ENCODE measurements at regions not wholly inside any gene's neighbourhood (a gene's known extent, or its start where the extent isn't known, plus 50 kb on each side); places are given as distances from the start of the nearest gene placed in this dataset.

DNA sequence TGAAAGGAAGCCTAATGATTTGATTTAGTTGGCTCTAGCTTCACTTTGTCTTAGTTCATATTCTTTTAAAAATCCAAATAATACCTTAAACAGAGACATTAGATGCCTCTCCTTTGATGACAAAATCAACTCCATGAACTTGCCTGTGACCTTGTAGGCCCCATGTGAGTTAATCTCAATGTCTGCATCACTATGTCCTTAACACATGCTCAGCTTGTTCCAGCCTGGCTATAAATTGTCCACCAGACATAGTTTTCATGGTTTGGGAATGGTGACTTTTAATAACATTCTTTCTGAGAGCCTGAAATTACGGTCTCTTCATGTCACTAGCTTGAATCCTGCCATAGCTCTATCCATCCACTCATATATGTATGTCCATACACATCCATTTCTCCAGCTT, 656.3 kb upstream of the IGFBP3 start:
- Mint-ChIP-seq H3K27me3 (no peaks in the 10 kb centered on the region), H3K36me3 (no peaks in the 10 kb centered on the region), H3K4me3 (no peak overlapping the region), H3K27ac (no peak overlapping the region), H3K4me1 (no peaks in the 10 kb centered on the region), H3K9me3 (peaks cover 6 to 33% (median 14%) of the 10 kb centered on the region in 3 donors)
- WGBS (ENCODE audit: insufficient coverage): 50% methylated on average over 1 of the region's 1 CpG
- ATAC-seq (replicated peaks in 1 of 4): no peak
- Histone ChIP-seq H3K4me1 (ENCODE audit: control insufficient read depth in 1 of 2, extremely low read depth in 1 of 2, insufficient read depth in 2 of 2, low read length in 2 of 2) (no peaks in the 10 kb centered on the region), H3K27ac (ENCODE audit: low read length) (no peak overlapping the region), H3K9me3 (peaks cover 2% of the 10 kb centered on the region), H3K4me3 (ENCODE audit: control insufficient read depth in 1 of 2, extremely low read depth in 1 of 2, low read length in 1 of 2) (no peak overlapping the region), H3K27me3 (replicated peaks in 1 of 2; ENCODE audit: control insufficient read depth in 2 of 2, extremely low read depth in 1 of 2, insufficient read depth in 2 of 2, low read length in 1 of 2) (no peaks in the 10 kb centered on the region), H3K36me3 (ENCODE audit: control insufficient read depth in 2 of 2, extremely low read depth in 1 of 2, insufficient read depth in 1 of 2, low read length in 1 of 2) (no peaks in the 10 kb centered on the region)
- CTCF ChIA-PET: no interaction called here
- POLR2A ChIA-PET: no interaction called here
- no peak for DNase-seq

DNA sequence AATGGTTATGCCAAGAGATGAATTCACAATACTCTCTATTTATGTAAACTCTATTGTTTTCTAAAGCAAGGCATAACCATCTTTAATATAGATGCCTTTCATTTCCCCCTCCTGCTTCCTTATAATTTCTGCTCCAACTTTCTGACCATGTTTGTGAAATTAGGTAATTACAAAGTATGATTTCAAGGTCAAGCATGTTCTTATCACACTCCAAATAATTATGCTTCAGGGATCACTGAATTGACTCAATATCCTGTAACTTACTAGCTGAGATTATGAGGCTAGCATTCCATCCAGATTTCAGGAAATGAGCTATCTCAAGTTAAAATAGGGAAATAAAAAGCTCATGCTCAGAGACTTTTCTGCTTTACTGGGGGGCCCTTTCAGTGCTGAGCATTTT, 655.9 kb upstream of the IGFBP3 start:
- Histone ChIP-seq H3K27ac (ENCODE audit: low read length) (no peak overlapping the region), H3K9me3 (peaks cover 2% of the 10 kb centered on the region), H3K4me3 (ENCODE audit: control insufficient read depth in 1 of 2, extremely low read depth in 1 of 2, low read length in 1 of 2) (no peak overlapping the region), H3K36me3 (ENCODE audit: control insufficient read depth in 2 of 2, extremely low read depth in 1 of 2, insufficient read depth in 1 of 2, low read length in 1 of 2) (no peaks in the 10 kb centered on the region), H3K27me3 (replicated peaks in 1 of 2; ENCODE audit: control insufficient read depth in 2 of 2, extremely low read depth in 1 of 2, insufficient read depth in 2 of 2, low read length in 1 of 2) (no peaks in the 10 kb centered on the region), H3K4me1 (ENCODE audit: control insufficient read depth in 1 of 2, extremely low read depth in 1 of 2, insufficient read depth in 2 of 2, low read length in 2 of 2) (no peaks in the 10 kb centered on the region)
- ATAC-seq (replicated peaks in 1 of 4) (no peak), DNase-seq (no peak)
- Mint-ChIP-seq H3K36me3 (no peaks in the 10 kb centered on the region), H3K9me3 (peaks cover 6 to 37% (median 18%) of the 10 kb centered on the region in 3 donors), H3K4me1 (no peaks in the 10 kb centered on the region), H3K27me3 (no peaks in the 10 kb centered on the region), H3K4me3 (no peak overlapping the region), H3K27ac (no peak overlapping the region)
- POLR2A ChIA-PET: no interaction called here
- CTCF ChIA-PET: no interaction called here

DNA sequence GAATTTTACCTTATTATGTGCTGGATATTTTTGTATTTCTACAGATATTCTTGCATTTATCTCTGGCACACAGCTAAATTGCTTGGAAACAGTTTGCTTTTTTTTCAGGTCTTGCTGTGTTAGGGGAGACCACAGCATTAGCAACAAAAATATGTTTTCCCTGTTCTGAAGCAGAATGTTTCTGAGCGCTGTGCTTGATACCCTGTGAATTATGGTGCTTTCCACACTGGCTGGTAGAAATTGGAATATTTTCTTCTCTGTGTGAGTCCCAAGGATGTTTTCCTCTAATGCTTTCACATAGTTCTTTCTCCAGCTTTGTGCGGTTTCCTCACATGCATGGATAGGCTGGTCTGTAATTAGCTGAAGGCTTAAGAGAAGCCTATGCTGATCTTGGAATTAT, 651.6 kb upstream of the IGFBP3 start:
- Mint-ChIP-seq H3K36me3 (no peaks in the 10 kb centered on the region), H3K4me3 (no peak overlapping the region), H3K9me3 (peaks cover 6 to 29% (median 16%) of the 10 kb centered on the region in 3 donors), H3K4me1 (no peaks in the 10 kb centered on the region), H3K27ac (no peak overlapping the region), H3K27me3 (no peaks in the 10 kb centered on the region)
- no peak for ATAC-seq (replicated peaks in 1 of 4)
- WGBS (ENCODE audit: insufficient coverage): no CpG with 5 or more reads among the region's 2 CpGs
- ChIA-PET CTCF (no interaction called here), POLR2A (no interaction called here)
- no peaks in the 10 kb centered on the region for H3K36me3 ChIP-seq (ENCODE audit: control insufficient read depth in 2 of 2, extremely low read depth in 1 of 2, insufficient read depth in 1 of 2, low read length in 1 of 2)
- no peak overlapping the region for H3K4me3 ChIP-seq (ENCODE audit: control insufficient read depth in 1 of 2, extremely low read depth in 1 of 2, low read length in 1 of 2)
- no peak for DNase-seq
- H3K4me1 ChIP-seq (ENCODE audit: control insufficient read depth in 1 of 2, extremely low read depth in 1 of 2, insufficient read depth in 2 of 2, low read length in 2 of 2): no peaks in the 10 kb centered on the region
- H3K27ac ChIP-seq (ENCODE audit: low read length): no peak overlapping the region
- peaks cover 2% of the 10 kb centered on the region for H3K9me3 ChIP-seq
- no peaks in the 10 kb centered on the region for H3K27me3 ChIP-seq (replicated peaks in 1 of 2; ENCODE audit: control insufficient read depth in 2 of 2, extremely low read depth in 1 of 2, insufficient read depth in 2 of 2, low read length in 1 of 2)

DNA sequence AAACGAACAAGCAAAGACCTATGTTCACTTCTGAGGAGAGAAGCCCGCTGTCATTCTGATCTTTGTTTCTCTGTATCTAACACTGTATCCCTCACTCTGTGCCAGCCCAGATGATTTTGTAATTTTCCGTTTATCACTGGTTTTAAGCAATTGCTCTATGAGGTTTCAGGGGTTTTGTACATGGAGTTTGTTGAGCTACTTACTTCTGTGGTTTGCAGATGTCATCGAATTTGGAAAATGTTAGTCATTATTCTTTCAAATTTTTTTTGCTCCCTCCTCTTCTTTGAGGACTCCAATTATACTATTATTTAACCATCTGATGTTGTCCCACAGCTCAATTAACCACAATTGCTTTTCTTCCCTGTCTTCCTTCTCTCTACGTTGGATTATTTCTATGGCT, 650.9 kb upstream of the IGFBP3 start:
- H3K9me3 ChIP-seq: peaks cover 2% of the 10 kb centered on the region
- no peak for DNase-seq
- H3K4me1 ChIP-seq (ENCODE audit: control insufficient read depth in 1 of 2, extremely low read depth in 1 of 2, insufficient read depth in 2 of 2, low read length in 2 of 2): no peaks in the 10 kb centered on the region
- no peaks in the 10 kb centered on the region for H3K27me3 ChIP-seq (replicated peaks in 1 of 2; ENCODE audit: control insufficient read depth in 2 of 2, extremely low read depth in 1 of 2, insufficient read depth in 2 of 2, low read length in 1 of 2)
- Mint-ChIP-seq H3K9me3 (peaks cover 8 to 26% (median 16%) of the 10 kb centered on the region in 3 donors), H3K36me3 (no peaks in the 10 kb centered on the region), H3K27me3 (no peaks in the 10 kb centered on the region), H3K27ac (no peak overlapping the region), H3K4me3 (no peak overlapping the region), H3K4me1 (no peaks in the 10 kb centered on the region)
- POLR2A ChIA-PET: no interaction called here
- H3K36me3 ChIP-seq (ENCODE audit: control insufficient read depth in 2 of 2, extremely low read depth in 1 of 2, insufficient read depth in 1 of 2, low read length in 1 of 2): no peaks in the 10 kb centered on the region
- CTCF ChIA-PET: no interaction called here
- WGBS (ENCODE audit: insufficient coverage): no CpG with 5 or more reads among the region's 5 CpGs
- H3K27ac ChIP-seq (ENCODE audit: low read length): no peak overlapping the region
- H3K4me3 ChIP-seq (ENCODE audit: control insufficient read depth in 1 of 2, extremely low read depth in 1 of 2, low read length in 1 of 2): no peak overlapping the region
- ATAC-seq (replicated peaks in 1 of 4): no peak

DNA sequence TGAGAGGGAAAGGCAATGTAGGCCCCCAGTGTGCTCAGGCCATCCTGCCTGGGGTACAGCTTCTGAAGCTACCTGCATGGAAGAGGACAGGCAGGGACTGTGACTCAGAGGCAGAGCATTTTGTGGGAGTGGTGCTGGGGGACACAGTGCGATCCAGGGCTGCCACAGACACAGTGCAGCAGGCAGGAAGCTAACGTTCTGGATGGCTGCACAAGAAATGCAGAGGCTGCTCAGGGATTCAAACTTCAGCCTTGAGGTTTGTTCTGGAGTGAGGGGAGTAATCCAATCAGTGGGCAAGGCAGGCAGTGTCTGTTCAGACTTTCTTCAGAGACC, 648.0 kb upstream of the IGFBP3 start:
- ChIA-PET CTCF (no interaction called here), POLR2A (interaction anchor here in 1 of 2 donors (0.6 kb wide), 1 partner anchor 132 kb away, joined by 3 read pairs; no protein-coding TSS in a partner anchor)
- Mint-ChIP-seq H3K27ac (no peak overlapping the region), H3K9me3 (peaks cover 11 to 20% (median 13%) of the 10 kb centered on the region in 3 donors), H3K4me1 (no peaks in the 10 kb centered on the region), H3K4me3 (no peak overlapping the region), H3K27me3 (no peaks in the 10 kb centered on the region), H3K36me3 (no peaks in the 10 kb centered on the region)
- no peaks in the 10 kb centered on the region for H3K27me3 ChIP-seq (replicated peaks in 1 of 2; ENCODE audit: control insufficient read depth in 2 of 2, extremely low read depth in 1 of 2, insufficient read depth in 2 of 2, low read length in 1 of 2)
- ATAC-seq (replicated peaks in 1 of 4): no peak
- H3K36me3 ChIP-seq (ENCODE audit: control insufficient read depth in 2 of 2, extremely low read depth in 1 of 2, insufficient read depth in 1 of 2, low read length in 1 of 2): no peaks in the 10 kb centered on the region
- 42% methylated on average over 2 of the region's 2 CpGs for WGBS (ENCODE audit: insufficient coverage)
- no peaks in the 10 kb centered on the region for H3K4me1 ChIP-seq (ENCODE audit: control insufficient read depth in 1 of 2, extremely low read depth in 1 of 2, insufficient read depth in 2 of 2, low read length in 2 of 2)
- H3K9me3 ChIP-seq: peaks cover 2% of the 10 kb centered on the region
- no peak overlapping the region for H3K27ac ChIP-seq (ENCODE audit: low read length)
- no peak for DNase-seq
- no peak overlapping the region for H3K4me3 ChIP-seq (ENCODE audit: control insufficient read depth in 1 of 2, extremely low read depth in 1 of 2, low read length in 1 of 2)

DNA sequence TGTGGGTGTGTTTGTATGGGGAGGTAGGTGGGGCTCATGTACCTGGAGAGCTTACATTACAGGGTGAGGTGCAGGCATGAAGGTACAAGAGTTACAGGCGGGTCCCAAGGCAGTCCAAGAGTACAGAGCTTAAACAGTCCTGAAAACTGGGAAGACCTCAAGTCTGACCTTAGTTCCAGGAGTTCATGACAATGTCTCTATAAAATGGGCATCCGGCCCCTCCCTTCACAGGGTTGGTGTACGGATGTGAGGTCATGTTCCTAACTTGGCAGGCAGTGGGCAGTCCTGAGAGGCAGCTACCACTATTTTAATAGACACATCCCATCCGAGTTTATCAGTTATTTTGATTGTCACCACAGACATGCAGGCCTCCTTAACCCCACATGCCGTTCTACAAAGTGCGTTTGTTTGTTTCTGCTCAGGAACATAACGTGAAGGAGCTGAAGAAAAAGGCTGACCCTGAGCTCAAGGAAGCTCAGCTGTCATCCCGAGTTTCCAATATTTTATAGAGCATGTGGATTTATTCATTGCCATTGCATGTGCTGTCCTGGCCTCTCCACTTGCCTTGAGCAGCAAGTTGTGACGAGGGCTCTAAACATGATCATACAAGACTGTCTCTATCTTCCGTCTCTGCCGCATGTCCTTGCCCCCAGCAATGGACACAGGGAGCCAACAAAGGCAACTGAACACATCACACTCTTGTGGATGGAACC, 647.5 kb upstream of the IGFBP3 start:
- H3K27ac Mint-ChIP-seq: no peak overlapping the region
- no peak overlapping the region for H3K27ac ChIP-seq (ENCODE audit: low read length)
- no peak for DNase-seq
- H3K4me3 ChIP-seq (ENCODE audit: control insufficient read depth in 1 of 2, extremely low read depth in 1 of 2, low read length in 1 of 2): no peak overlapping the region
- peaks cover 11 to 15% (median 15%) of the 10 kb centered on the region in 3 donors for H3K9me3 Mint-ChIP-seq
- no peaks in the 10 kb centered on the region for H3K4me1 ChIP-seq (ENCODE audit: control insufficient read depth in 1 of 2, extremely low read depth in 1 of 2, insufficient read depth in 2 of 2, low read length in 2 of 2)
- 77% methylated on average over 7 of the region's 11 CpGs for WGBS (ENCODE audit: insufficient coverage)
- no peaks in the 10 kb centered on the region for H3K36me3 ChIP-seq (ENCODE audit: control insufficient read depth in 2 of 2, extremely low read depth in 1 of 2, insufficient read depth in 1 of 2, low read length in 1 of 2)
- no peak overlapping the region for H3K4me3 Mint-ChIP-seq
- H3K36me3 Mint-ChIP-seq: no peaks in the 10 kb centered on the region
- no peaks in the 10 kb centered on the region for H3K9me3 ChIP-seq
- CTCF ChIA-PET: no interaction called here
- ATAC-seq (replicated peaks in 1 of 4): no peak
- no peaks in the 10 kb centered on the region for H3K4me1 Mint-ChIP-seq
- no peaks in the 10 kb centered on the region for H3K27me3 Mint-ChIP-seq
- POLR2A ChIA-PET: no interaction called here
- H3K27me3 ChIP-seq (replicated peaks in 1 of 2; ENCODE audit: control insufficient read depth in 2 of 2, extremely low read depth in 1 of 2, insufficient read depth in 2 of 2, low read length in 1 of 2): no peaks in the 10 kb centered on the region

DNA sequence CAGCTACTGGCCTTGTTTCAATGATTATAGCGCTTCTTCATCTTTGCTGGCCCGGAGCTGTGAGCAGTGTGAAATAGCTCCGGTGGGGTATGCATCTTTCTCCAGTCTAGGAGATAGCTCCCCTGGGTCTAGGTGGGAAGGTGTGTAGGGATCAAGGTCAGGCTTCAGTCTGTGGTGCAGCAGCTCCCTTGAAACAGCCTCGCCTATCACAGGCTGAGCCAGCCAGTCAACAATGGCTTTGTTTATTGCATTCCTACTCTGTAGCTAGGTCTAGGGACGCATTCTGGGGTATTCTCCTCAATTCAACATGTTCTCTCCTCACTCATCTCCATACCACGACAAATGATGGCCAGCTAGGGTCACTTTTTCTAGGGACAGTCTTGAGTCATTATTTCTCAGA, 646.8 kb upstream of the IGFBP3 start:
- Histone ChIP-seq H3K27me3 (replicated peaks in 1 of 2; ENCODE audit: control insufficient read depth in 2 of 2, extremely low read depth in 1 of 2, insufficient read depth in 2 of 2, low read length in 1 of 2) (no peaks in the 10 kb centered on the region), H3K27ac (ENCODE audit: low read length) (no peak overlapping the region), H3K36me3 (ENCODE audit: control insufficient read depth in 2 of 2, extremely low read depth in 1 of 2, insufficient read depth in 1 of 2, low read length in 1 of 2) (no peaks in the 10 kb centered on the region), H3K4me1 (ENCODE audit: control insufficient read depth in 1 of 2, extremely low read depth in 1 of 2, insufficient read depth in 2 of 2, low read length in 2 of 2) (no peaks in the 10 kb centered on the region), H3K9me3 (no peaks in the 10 kb centered on the region), H3K4me3 (ENCODE audit: control insufficient read depth in 1 of 2, extremely low read depth in 1 of 2, low read length in 1 of 2) (no peak overlapping the region)
- H3K9me3 Mint-ChIP-seq: peaks cover 11 to 15% (median 14%) of the 10 kb centered on the region in 3 donors
- ChIA-PET CTCF (no interaction called here), POLR2A (no interaction called here)
- H3K36me3 Mint-ChIP-seq: no peaks in the 10 kb centered on the region
- H3K27me3 Mint-ChIP-seq: no peaks in the 10 kb centered on the region
- H3K4me3 Mint-ChIP-seq: no peak overlapping the region
- H3K27ac Mint-ChIP-seq: no peak overlapping the region
- ATAC-seq (replicated peaks in 1 of 4) (no peak), DNase-seq (no peak)
- WGBS (ENCODE audit: insufficient coverage): 87% methylated on average over 3 of the region's 6 CpGs
- H3K4me1 Mint-ChIP-seq: no peaks in the 10 kb centered on the region

All from T-cell (primary cell).